GM18498 (cell line): ENCODE measurements at regions not wholly inside any gene's neighbourhood (a gene's known extent, or its start where the extent isn't known, plus 50 kb on each side); places are given as distances from the start of the nearest gene placed in this dataset.
"Not testable (repeated sequence)": the region's sequence is repeated elsewhere in the genome, so short reads cannot be mapped to it uniquely, and the experiment has no call there.

ENCODE experiments used
- ATAC-seq: cut with Tn5 transposase; IDR thresholded peaks from one replicate; pipeline ENCODE4 v1.9.1; 2021; ENCODE audit warnings: mild to moderate bottlenecking, moderate library complexity; ENCODE audit not compliant: unreplicated experiment

DNA sequence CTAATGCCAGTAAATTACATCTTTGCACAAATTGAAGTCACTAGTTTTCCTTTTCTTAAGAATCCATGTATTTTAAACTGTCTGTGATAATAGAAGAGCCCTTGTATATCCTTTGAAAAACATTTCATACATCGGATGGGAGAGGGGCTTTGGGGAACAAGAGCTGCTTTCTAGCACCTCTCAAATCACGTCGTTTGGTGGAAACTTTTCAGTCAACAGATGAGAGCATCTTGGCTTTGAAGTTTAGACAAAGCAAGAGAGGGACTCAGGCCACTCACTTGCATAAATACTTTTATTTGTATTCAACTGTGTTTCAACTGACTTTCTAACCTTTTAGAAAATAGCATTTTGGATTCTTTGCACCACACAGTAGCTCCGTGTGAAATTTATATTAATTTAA is 502.3 kb upstream of the IMPG1 start:
- ATAC-seq, result no peak

GRCh38 chr6:76565932-76566331 is 493.5 kb upstream of the IMPG1 start:
- ATAC-seq, result no peak

DNA sequence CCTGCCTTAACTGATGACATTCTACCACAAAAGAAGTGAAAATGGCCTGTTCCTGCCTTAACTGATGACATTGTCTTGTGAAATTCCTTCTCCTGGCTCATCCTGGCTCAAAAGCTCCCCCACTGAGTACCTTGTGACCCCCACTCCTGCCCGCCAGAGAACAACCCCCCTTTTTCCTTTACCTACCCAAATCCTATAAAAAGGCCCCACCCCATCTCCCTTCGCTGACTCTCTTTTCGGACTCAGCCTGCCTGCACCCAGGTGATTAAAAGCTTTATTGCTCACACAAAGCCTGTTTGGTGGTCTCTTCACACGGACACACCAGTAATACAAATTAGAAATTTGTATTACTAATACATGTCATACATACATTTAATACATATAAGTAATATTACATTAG is 489.9 kb upstream of the IMPG1 start:
- not testable (repeated sequence) for ATAC-seq

DNA sequence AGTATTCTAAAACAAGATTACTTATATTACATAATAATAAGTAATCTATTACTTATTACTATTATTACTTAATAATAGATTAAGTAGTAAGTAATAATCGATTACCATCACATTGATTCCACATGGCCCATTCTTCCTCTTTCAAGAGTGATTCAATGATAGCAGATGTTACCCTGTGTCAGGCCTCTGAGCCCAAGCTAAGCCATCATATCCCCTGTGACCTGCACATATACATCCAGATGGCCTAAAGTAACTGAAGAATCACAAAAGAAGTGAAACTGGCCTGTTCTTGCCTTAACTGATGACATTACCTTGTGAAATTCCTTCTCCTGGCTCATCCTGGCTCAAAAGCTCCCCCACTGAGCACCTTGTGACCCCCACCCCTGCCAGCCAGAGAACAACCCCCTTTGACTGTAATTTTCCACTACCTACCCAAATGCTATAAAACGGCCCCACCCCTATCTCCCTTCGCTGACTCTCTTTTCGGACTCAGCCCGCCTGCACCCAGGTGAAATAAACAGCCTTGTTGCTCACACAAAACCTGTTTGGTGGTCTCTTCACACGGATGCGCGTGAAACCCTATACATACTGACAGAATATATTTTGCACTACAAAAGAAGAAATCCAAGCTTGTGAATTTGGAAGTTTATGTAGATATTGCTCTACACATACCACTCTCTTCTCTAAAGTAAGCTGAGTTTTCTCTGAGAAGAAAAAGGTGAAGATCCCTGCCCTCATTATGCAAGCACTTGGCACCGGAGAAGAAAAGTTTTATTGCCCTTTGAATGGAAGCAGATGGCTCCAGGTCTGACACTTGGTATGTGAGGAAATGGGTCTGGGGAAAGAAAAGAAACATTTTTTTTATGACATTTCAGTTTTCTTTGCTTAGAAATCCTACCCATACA is 488.6 kb upstream of the IMPG1 start:
- not testable (repeated sequence) for ATAC-seq

- no peak for ATAC-seq
Observed at GRCh38 chr6:76553256-76553655, 480.8 kb upstream of the IMPG1 start.

- ATAC-seq, result no peak
Observed at GRCh38 chr6:76552268-76552667, 479.8 kb upstream of the IMPG1 start.

DNA sequence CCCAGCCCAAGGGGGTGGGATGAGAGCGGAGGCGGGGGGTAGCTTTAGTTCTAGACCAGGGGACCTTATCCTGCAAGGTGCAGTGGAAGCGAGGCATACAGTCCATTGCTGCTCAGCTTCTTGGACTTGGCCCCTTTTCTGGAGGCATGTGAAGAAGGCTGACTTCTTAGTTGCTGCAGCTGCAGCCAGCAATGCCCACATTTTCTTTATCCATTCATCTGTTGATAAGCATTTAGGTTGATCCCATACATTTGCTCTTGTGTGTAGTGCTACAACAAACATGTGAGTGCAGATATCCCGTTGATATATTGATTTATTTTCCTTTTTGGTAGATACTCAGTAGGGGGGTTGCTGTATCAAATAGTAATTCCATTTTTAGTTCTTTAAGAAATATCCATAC is 461.2 kb upstream of the IMPG1 start:
- no peak for ATAC-seq

DNA sequence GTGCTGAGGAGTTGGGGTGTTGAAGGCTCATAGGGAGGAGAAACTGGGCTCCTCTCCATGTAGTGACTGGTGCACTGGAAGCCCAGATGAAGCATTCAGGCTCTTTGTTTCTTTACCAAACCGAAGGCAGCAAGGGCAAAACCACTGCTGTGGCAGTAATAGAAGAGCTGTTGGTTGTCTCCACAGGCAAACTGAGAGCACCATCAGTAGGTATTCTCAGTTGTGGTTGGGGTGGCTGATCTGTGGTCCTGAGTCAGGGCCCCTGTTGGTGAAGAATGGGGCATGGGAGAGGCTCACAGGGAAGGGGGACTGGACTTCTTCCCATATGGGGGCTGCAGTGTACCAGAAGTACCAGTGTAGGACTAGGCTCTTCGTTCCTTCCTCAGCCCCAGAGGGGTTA is 460.2 kb upstream of the IMPG1 start:
- ATAC-seq, result no peak

DNA sequence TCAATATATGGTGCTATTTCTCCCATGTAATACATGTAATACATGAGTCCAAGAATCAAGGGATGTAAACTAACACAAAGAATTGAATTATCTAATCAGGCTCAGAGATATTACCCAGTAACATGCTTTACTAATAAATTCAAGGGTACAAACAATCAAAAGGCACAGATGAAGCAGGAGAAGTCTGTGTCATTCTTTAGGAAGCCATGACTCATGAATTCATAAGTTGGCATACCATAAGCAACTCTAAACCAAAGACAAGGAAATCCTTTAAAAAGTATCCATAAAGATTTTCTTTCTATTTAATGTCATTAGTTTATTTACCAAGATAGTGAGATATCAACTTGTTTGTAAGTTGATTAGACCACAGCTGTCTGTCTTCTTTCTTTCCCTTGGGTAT is 446.0 kb upstream of the IMPG1 start:
- no peak for ATAC-seq

GRCh38 chr6:76516924-76517323 is 444.5 kb upstream of the IMPG1 start:
- ATAC-seq, result no peak

DNA sequence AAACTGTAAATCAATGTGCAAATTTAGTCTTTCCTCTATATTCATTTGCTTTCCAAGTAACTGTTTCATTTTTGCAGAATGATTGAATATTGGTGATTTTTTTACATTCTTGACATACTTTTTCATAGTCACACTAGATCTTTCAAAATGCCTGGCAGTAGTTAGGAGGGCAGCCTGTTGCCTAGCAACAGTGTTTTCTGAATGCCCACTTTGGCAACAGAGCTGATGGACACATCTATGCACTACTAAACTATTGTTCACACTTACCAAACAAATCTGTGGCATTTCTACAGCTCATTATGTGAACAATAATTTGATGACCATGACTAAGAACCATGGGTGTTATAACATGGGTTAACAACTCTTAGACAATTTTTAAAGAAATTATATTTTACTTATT is 438.0 kb upstream of the IMPG1 start:
- ATAC-seq, result no peak

- no peak for ATAC-seq
Observed at GRCh38 chr6:76509397-76509796, 436.9 kb upstream of the IMPG1 start.

DNA sequence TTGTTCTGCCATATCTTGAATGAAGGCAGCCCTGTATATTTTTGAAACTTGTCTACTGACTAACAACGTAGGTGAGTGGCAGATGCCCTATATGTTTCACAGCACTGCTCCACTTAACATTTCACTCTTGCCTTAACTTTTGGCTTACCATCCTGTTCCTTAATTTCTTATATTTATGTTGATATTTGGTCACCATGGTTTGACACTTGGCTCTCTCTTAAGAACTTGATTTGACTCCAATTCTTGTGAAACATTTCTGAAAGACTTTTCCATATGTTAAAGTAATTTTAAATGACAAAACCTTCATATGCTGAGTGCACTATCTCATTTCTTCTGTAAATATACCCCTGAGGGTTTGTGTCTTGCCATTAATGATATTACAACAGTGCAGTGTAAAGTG is 434.3 kb upstream of the IMPG1 start:
- no peak for ATAC-seq

DNA sequence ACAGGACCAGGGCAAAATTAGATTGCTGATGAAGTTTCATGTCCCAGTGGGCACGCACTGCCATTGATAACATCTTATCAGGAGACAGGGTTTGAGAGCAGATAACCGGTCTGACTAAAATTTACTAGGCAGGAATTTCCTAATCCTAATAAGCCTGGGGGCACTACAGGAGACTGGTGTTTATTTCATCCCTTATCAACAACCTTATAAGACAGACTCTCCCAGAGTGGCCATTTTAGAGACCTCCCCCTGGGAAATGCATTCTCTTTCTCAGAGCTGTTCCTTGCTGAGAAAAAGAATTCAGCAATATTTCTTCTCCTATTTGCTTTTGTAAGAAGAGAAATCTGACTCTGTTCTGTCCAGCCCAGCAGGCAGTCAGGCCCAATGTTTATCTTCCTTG is 423.4 kb upstream of the IMPG1 start:
- ATAC-seq, result no peak

GRCh38 chr6:76491376-76491775 is 418.9 kb upstream of the IMPG1 start:
- not testable (repeated sequence) for ATAC-seq

DNA sequence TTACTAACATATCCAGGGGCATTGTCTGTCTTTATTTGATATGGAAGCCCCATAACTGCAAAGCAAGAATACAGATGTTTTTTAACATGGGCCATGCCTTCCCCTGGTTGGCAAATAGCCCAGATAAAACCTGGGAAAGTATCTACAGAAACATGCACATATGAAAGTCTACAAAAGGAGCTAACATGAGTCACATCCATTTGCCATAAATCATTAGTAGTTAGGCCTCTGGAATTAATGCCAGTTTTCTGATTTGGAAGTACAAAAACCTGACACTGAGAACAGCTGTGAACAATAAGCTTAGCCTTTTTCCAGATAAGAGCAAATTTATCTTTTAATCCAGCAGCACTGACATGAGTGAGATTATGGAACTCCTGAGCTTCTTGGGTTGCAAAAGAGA is 418.0 kb upstream of the IMPG1 start:
- ATAC-seq, result no peak

DNA sequence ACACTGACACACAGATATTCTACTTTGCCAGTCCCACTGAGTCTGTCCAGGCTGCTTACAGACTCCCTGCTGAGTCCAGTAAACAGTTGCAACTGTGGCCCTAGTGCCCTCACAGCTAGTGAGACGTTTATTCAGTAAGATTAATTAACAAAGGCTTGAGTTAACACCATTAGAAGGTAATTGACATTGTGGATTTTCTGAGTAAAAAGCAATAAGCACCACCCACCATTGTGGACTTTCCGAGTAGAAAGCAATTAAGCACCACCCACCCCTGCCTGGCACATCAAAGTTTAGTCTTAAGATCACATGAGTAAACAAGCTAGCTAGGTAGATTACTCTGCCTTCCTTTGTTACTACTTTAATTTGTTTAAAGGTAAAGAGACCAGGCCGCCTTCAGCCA is 408.6 kb upstream of the IMPG1 start:
- no peak for ATAC-seq

- no peak for ATAC-seq
Observed at GRCh38 chr6:76472858-76473257, 400.4 kb upstream of the IMPG1 start.

DNA sequence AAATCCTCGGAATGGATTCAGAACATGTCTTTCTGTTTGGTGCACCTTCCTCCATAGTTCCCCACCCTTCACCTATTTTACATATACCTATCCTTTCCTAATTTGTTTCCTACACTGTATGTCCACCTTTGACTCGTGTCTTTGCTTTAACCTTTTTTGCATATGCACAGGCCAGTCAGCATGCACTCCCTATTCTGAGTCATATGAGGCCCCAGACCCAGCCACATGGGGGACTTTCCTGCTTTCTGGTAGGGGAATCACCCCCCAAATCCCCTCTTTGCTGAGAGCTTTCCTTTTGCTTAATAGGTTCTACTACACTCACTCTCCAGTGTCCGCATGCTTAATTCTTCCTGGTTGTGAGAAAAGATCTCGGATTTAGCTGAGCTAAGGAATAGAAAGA is 393.8 kb upstream of the IMPG1 start:
- ATAC-seq, result no peak

GRCh38 chr6:76465410-76465809 is 392.9 kb upstream of the IMPG1 start:
- ATAC-seq, result no peak

- ATAC-seq, result no peak
Observed at GRCh38 chr6:76453270-76453669, 380.8 kb upstream of the IMPG1 start.

DNA sequence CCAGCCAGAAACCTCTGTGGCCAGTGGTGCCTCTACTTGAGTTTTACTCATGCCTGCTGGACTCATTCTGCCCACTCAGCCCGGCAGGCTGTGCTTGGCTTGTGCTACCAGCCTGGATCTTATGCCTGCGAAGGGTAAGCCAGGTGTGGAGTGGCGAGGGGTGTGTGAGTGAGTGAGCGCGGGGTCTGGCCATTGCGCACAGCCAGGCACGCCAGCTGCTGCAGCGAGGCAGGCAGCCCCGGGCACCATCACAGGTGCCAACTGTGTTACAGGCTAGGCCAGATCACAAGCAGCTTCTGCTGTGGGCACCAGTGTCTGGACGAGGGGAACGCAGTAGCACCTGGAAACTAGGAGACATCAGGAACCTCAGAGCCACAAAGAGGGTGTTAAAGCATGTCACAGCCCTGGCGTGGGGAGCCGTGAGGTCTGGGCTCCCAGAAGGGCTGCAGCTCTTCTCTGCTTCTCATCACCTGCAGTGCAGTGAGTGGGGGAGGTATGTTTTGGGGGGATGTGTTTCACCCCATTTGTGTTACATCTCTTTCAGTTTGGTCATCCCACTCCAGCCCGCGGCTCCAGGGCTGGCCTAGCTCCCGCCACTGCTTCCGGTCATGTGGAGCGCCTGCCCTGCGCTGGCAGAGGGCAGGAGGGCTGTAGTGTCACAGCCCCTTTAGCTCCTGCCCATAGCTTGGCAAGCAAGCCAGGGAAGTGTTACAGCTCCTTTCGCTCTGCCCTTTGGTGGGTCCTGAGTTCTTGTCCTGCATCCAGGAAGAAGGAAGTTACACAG is 379.7 kb upstream of the IMPG1 start:
- no peak for ATAC-seq
